ENCODE measurements at regions not wholly inside any gene's neighbourhood (a gene's known extent, or its start where the extent isn't known, plus 50 kb on each side); places are given as distances from the start of the nearest gene placed in this dataset.

DNA sequence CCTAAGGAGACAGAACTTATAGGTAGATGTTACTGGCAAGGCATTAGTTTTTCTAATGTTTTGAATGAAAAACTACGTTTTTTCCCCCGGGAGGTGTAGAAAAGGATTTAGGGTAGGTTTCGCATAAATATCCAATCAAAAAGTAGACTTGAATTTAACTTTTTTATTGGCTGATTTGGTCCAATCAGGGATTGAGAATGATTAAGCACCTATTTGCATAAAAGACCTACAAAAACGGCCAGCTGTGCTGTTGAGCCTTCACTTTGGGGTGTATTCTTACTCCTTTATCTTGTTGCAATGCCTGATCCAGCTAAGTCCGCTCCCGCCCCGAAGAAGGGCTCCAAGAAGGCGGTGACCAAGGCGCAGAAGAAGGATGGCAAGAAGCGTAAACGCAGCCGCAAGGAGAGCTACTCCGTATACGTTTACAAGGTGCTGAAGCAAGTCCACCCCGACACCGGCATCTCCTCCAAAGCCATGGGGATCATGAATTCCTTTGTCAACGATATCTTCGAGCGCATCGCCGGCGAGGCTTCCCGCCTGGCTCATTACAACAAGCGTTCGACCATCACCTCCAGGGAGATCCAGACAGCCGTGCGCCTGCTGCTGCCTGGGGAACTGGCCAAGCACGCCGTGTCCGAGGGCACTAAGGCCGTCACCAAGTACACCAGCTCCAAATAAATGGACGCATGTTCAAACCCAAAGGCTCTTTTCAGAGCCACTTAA lies 113.5 kb upstream of the BTN3A2 start:
- ATAC-seq (ENCODE audit: poor library complexity), result peak; percentile 32
- no peaks in the 10 kb centered on the region for H3K9me3 Mint-ChIP-seq
- Histone ChIP-seq H3K4me3 (ENCODE audit: low read length) (peak overlapping the region; percentile 75), H3K27me3 (ENCODE audit: control insufficient read depth in 1 of 2, insufficient read depth in 2 of 2, low read length in 2 of 2) (no peaks in the 10 kb centered on the region), H3K4me1 (ENCODE audit: insufficient read depth, low read length) (peaks cover 29% of the 10 kb centered on the region), H3K27ac (ENCODE audit: low read depth in 1 of 2, low read length in 2 of 2) (peak overlapping the region; percentile 5 to 63), H3K36me3 (ENCODE audit: insufficient read depth, low read length) (no peaks in the 10 kb centered on the region), H3K9me3 (ENCODE audit: control insufficient read depth in 1 of 2, insufficient read depth in 1 of 2, low read length in 2 of 2) (peaks cover 0 to 5% of the 10 kb centered on the region in 2 experiments)
- H3K4me1 Mint-ChIP-seq (ENCODE audit: low read depth), result peaks cover 44% of the 10 kb centered on the region
- peak in 13 of 14 experiments; percentile 20 to 93 (median 48) for DNase-seq
- no peaks in the 10 kb centered on the region for H3K27me3 Mint-ChIP-seq
- intact Hi-C loops (cut with DNase I, micrococcal nuclease), result loop anchor here (1.0 to 2.0 kb wide), 4 partner anchors 21 to 63 kb away; a partner anchor contains a TSS
- CTCF ChIA-PET, result interaction anchor here (0.6 to 3.9 kb wide), 14 partner anchors 15 to 344 kb away, joined by 3 to 42 read pairs (median 8); a partner anchor contains a TSS
- TF ChIP-seq, protein P1, sequence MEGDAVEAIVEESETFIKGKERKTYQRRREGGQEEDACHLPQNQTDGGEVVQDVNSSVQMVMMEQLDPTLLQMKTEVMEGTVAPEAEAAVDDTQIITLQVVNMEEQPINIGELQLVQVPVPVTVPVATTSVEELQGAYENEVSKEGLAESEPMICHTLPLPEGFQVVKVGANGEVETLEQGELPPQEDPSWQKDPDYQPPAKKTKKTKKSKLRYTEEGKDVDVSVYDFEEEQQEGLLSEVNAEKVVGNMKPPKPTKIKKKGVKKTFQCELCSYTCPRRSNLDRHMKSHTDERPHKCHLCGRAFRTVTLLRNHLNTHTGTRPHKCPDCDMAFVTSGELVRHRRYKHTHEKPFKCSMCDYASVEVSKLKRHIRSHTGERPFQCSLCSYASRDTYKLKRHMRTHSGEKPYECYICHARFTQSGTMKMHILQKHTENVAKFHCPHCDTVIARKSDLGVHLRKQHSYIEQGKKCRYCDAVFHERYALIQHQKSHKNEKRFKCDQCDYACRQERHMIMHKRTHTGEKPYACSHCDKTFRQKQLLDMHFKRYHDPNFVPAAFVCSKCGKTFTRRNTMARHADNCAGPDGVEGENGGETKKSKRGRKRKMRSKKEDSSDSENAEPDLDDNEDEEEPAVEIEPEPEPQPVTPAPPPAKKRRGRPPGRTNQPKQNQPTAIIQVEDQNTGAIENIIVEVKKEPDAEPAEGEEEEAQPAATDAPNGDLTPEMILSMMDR (IDR thresholded peaks at IDR 0.05), result no peak
- POLR2A ChIA-PET, result interaction anchor here (0.5 to 3.9 kb wide), 33 partner anchors 8 to 1642 kb away, joined by 3 to 132 read pairs (median 8); partner anchors contain the start of gene HMGN4
- peak overlapping the region; percentile 88 for H3K27ac Mint-ChIP-seq
- H3K4me3 Mint-ChIP-seq, result peak overlapping the region; percentile 97
- peaks cover 17% of the 10 kb centered on the region for H3K36me3 Mint-ChIP-seq (ENCODE audit: low read depth)

- H3K4me3 ChIP-seq (ENCODE audit: low read length), result peak overlapping the region; percentile 75
- peaks cover 29% of the 10 kb centered on the region for H3K4me1 ChIP-seq (ENCODE audit: insufficient read depth, low read length)
- no peaks in the 10 kb centered on the region for H3K9me3 Mint-ChIP-seq
- DNase-seq, result no peak
- ATAC-seq (ENCODE audit: poor library complexity), result no peak
- H3K27ac ChIP-seq (ENCODE audit: low read depth in 1 of 2, low read length in 2 of 2), result peak overlapping the region in 1 of 2 donors; percentile 4
- peak overlapping the region; percentile 97 for H3K4me3 Mint-ChIP-seq
- peaks cover 44% of the 10 kb centered on the region for H3K4me1 Mint-ChIP-seq (ENCODE audit: low read depth)
- POLR2A ChIA-PET, result interaction anchor here (0.5 to 3.9 kb wide), 24 partner anchors 8 to 1641 kb away, joined by 3 to 132 read pairs (median 13); partner anchors contain the start of gene HMGN4
- H3K9me3 ChIP-seq (ENCODE audit: control insufficient read depth in 1 of 2, insufficient read depth in 1 of 2, low read length in 2 of 2), result peaks cover 0 to 5% of the 10 kb centered on the region in 2 experiments
- no peaks in the 10 kb centered on the region for H3K27me3 ChIP-seq (ENCODE audit: control insufficient read depth in 1 of 2, insufficient read depth in 2 of 2, low read length in 2 of 2)
- H3K27ac Mint-ChIP-seq, result peak overlapping the region; percentile 88
- intact Hi-C loops (cut with DNase I, micrococcal nuclease), result no loop called here
- no peaks in the 10 kb centered on the region for H3K36me3 ChIP-seq (ENCODE audit: insufficient read depth, low read length)
- no peaks in the 10 kb centered on the region for H3K27me3 Mint-ChIP-seq
- H3K36me3 Mint-ChIP-seq (ENCODE audit: low read depth), result peaks cover 17% of the 10 kb centered on the region
- CTCF ChIA-PET, result interaction anchor here (0.6 to 3.9 kb wide), 8 partner anchors 14 to 344 kb away, joined by 3 to 42 read pairs (median 12); a partner anchor contains a TSS
- TF ChIP-seq, protein P1 (IDR thresholded peaks at IDR 0.05), result no peak
Observed at GRCh38 chr6:26252077-26252472, 112.9 kb upstream of the BTN3A2 start.

DNA sequence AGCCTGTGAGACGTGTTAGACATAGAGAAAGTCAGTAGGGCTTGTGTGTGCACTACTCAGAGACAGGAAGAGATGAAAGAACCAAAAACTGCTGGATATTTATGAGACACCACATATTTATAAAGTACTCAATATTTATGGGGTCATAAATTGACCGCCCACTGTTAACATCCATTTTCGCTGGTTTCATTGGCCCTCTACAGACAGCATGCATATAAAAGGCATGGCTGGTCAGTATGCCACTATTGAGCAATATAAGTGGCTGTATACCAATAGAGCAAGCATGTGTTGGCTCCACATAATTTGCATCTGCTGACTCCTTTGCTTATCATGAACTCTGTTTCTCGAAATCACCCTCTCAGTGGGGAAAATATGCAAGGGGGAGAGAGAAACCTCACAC lies 110.3 kb upstream of the BTN3A2 start:
- TF ChIP-seq, protein P1 (IDR thresholded peaks at IDR 0.05), result no peak
- Mint-ChIP-seq H3K27me3 (no peaks in the 10 kb centered on the region), H3K36me3 (ENCODE audit: low read depth) (peaks cover 14% of the 10 kb centered on the region), H3K27ac (no peak overlapping the region), H3K9me3 (no peaks in the 10 kb centered on the region), H3K4me3 (no peak overlapping the region), H3K4me1 (ENCODE audit: low read depth) (peaks cover 38% of the 10 kb centered on the region)
- peaks cover 18% of the 10 kb centered on the region for H3K4me1 ChIP-seq (ENCODE audit: insufficient read depth, low read length)
- intact Hi-C loops (cut with DNase I, micrococcal nuclease), result no loop called here
- no peaks in the 10 kb centered on the region for H3K36me3 ChIP-seq (ENCODE audit: insufficient read depth, low read length)
- DNase-seq (no peak), ATAC-seq (ENCODE audit: poor library complexity) (no peak)
- H3K27me3 ChIP-seq (ENCODE audit: control insufficient read depth in 1 of 2, insufficient read depth in 2 of 2, low read length in 2 of 2), result no peaks in the 10 kb centered on the region
- no peak overlapping the region for H3K27ac ChIP-seq (ENCODE audit: low read depth in 1 of 2, low read length in 2 of 2)
- ChIA-PET POLR2A (interaction anchor here (0.7 to 1.6 kb wide), 4 partner anchors 16 to 71 kb away, joined by 3 to 6 read pairs (median 4); a partner anchor contains a TSS), CTCF (no interaction called here)
- no peak overlapping the region for H3K4me3 ChIP-seq (ENCODE audit: low read length)
- H3K9me3 ChIP-seq (ENCODE audit: control insufficient read depth in 1 of 2, insufficient read depth in 1 of 2, low read length in 2 of 2), result peaks cover 0 to 5% of the 10 kb centered on the region in 2 experiments

Measured in CD4-positive, alpha-beta T cell (primary cell).